ENCODE measurements at regions not wholly inside any gene's neighbourhood (a gene's known extent, or its start where the extent isn't known, plus 50 kb on each side); places are given as distances from the start of the nearest gene placed in this dataset.

- no peak for TF ChIP-seq POLR2A (IDR thresholded peaks at IDR 0.05)
- TF ChIP-seq, protein P1, sequence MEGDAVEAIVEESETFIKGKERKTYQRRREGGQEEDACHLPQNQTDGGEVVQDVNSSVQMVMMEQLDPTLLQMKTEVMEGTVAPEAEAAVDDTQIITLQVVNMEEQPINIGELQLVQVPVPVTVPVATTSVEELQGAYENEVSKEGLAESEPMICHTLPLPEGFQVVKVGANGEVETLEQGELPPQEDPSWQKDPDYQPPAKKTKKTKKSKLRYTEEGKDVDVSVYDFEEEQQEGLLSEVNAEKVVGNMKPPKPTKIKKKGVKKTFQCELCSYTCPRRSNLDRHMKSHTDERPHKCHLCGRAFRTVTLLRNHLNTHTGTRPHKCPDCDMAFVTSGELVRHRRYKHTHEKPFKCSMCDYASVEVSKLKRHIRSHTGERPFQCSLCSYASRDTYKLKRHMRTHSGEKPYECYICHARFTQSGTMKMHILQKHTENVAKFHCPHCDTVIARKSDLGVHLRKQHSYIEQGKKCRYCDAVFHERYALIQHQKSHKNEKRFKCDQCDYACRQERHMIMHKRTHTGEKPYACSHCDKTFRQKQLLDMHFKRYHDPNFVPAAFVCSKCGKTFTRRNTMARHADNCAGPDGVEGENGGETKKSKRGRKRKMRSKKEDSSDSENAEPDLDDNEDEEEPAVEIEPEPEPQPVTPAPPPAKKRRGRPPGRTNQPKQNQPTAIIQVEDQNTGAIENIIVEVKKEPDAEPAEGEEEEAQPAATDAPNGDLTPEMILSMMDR (IDR thresholded peaks at IDR 0.05): no peak
Measured at GRCh38 chr10:131512852-131513251, 201.3 kb upstream of the TCERG1L start.

Measured in thyroid gland (tissue), 4 donors.